K562 (cell line): ENCODE measurements at regions not wholly inside any gene's neighbourhood (a gene's known extent, or its start where the extent isn't known, plus 50 kb on each side); places are given as distances from the start of the nearest gene placed in this dataset.

Experiments used
- ADNP ChIP-seq: fragments of 200-800 bp; sonication (Bioruptor generic); IDR thresholded peaks from 2 replicates; pipeline ENCODE4 v1.6.1; 2016; ENCODE audit warnings: missing genetic modification characterization, missing compliant biosample characterization
- CREB1 ChIP-seq, 2 experiments: sonication (generic) in 1 of 2; formaldehyde crosslinking in 1 of 2; IDR thresholded peaks; 2 replicates each; pipeline versions ENCODE4 v1.6.1 to v1.8.0; 2012 to 2022; ENCODE audit warnings: inconsistent platforms in 1 of 2, mild to moderate bottlenecking in 1 of 2, missing genetic modification reagents in 1 of 2, moderate library complexity in 1 of 2
- CTCF ChIP-seq, 3 experiments: IDR thresholded peaks in 2 of 3; conservative IDR thresholded peaks in 1 of 3; 2 replicates each; pipeline ENCODE4 v1.5.1; 2011 to 2012; ENCODE audit warnings: low read length in 3 of 3, mild to moderate bottlenecking in 3 of 3, control low read depth in 2 of 3, improper control_type of control experiment in 1 of 3, inconsistent platforms in 1 of 3, low read depth in 1 of 3, mixed read lengths in 1 of 3, moderate library complexity in 1 of 3; ENCODE audit not compliant: insufficient read depth in 2 of 3
- EZH2 ChIP-seq: IDR thresholded peaks from 2 replicates; pipeline ENCODE4 v1.6.1; 2012; ENCODE audit warnings: low read depth, mild to moderate bottlenecking, inconsistent platforms, low read length, borderline replicate concordance
- GTF2F1 ChIP-seq: IDR thresholded peaks from 2 replicates; pipeline ENCODE4 v1.6.1; 2011; ENCODE audit warnings: low read depth, low read length, improper control_type of control experiment
- NR2C2 ChIP-seq, 2 experiments: fragments of 200-800 bp in 1 of 2; sonication (Bioruptor generic) in 1 of 2; sonication (generic) in 1 of 2; formaldehyde crosslinking in 1 of 2; IDR thresholded peaks; 2 replicates each; pipeline versions ENCODE4 v1.6.1 to v1.8.0; 2016 to 2022; ENCODE audit warnings: mild to moderate bottlenecking in 1 of 2, missing compliant biosample characterization in 1 of 2, missing genetic modification characterization in 1 of 2, missing genetic modification reagents in 1 of 2
- RNF219 ChIP-seq: fragments of 250-450 bp; sonication (Bioruptor Pico); IDR thresholded peaks from 2 replicates; pipeline ENCODE4 v1.5.0; 2022; ENCODE audit warnings: mild to moderate bottlenecking
- TF ChIP-seq, protein P1 (sequence below): sonication (generic); formaldehyde crosslinking; IDR thresholded peaks from 2 replicates; pipeline ENCODE4 v1.8.0; 2022; ENCODE audit warnings: mild to moderate bottlenecking, missing genetic modification reagents, borderline replicate concordance

DNA sequence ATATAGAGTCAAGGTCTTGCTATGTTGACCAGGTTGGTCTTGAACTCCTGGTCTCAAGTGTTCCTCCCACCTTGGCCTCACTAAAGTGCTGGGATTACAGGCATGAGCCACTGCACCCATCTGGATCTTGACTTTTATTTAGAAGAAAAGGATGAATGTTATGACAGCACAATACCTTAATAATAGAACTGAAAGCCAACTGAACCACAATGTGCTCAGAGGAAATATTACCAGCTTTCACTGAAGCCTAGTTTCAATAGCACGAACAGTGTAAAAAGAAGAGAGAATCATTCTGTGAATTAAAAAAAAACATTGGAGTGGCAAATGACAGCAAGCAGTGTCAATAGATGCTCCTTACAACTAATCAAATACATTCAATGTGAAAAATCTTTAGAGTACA is 239.2 kb upstream of the RMST start:
- TF ChIP-seq ADNP (tag) (no peak), EZH2 (no peak), CREB1 (IDR thresholded peaks at IDR 0.05) (no peak), CREB1 (CRISPR knock-in tag; IDR thresholded peaks at IDR 0.05) (no peak), RNF219 (no peak), CTCF (IDR thresholded peaks at IDR 0.05 in 2 of 3, conservative IDR thresholded peaks at IDR 0.05 in 1 of 3; ENCODE audit: insufficient read depth in 2 of 3, low read depth in 1 of 3, low read length in 3 of 3) (no peak), NR2C2 (CRISPR knock-in tag; IDR thresholded peaks at IDR 0.05) (no peak), NR2C2 (tag; IDR thresholded peaks at IDR 0.05) (no peak), GTF2F1 (no peak)
- TF ChIP-seq, protein P1, sequence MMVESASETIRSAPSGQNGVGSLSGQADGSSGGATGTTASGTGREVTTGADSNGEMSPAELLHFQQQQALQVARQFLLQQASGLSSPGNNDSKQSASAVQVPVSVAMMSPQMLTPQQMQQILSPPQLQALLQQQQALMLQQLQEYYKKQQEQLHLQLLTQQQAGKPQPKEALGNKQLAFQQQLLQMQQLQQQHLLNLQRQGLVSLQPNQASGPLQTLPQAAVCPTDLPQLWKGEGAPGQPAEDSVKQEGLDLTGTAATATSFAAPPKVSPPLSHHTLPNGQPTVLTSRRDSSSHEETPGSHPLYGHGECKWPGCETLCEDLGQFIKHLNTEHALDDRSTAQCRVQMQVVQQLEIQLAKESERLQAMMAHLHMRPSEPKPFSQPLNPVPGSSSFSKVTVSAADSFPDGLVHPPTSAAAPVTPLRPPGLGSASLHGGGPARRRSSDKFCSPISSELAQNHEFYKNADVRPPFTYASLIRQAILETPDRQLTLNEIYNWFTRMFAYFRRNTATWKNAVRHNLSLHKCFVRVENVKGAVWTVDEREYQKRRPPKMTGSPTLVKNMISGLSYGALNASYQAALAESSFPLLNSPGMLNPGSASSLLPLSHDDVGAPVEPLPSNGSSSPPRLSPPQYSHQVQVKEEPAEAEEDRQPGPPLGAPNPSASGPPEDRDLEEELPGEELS (CRISPR knock-in tag), result no peak
